ENCODE measurements at regions not wholly inside any gene's neighbourhood (a gene's known extent, or its start where the extent isn't known, plus 50 kb on each side); places are given as distances from the start of the nearest gene placed in this dataset.

DNA sequence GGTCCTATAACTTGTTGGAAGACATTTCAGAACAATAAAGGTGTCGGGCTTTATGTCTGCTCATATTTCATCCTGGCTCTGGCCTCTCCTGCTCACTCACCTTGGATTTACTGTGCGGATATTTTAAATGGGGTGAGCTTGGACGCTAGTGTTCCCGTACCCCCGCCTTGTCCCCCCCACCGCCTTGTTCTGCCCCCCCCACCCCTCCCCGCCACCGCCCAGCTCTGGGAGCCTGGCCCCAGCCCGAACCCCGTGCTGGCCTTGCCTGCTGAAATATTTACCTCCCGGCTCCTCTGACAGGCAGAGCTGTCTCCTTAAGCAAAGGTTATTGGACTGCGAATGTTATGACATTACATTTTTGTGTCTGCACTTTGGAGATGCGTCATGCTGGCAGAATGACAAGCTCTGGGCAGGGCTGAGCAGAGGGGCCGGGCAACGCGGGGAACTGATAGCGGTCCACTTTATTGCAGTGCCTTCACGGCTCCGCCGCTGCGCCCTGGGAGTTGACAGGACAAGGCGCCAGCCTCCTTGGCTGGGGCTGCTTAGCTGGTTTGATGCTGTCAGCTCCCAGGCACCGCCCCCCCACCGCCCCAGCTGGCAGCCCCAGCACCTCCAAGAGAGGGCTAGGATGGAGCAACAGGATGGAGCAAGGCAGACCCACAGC is 222.5 kb upstream of the GSE1 start:
- TF ChIP-seq, protein P1, sequence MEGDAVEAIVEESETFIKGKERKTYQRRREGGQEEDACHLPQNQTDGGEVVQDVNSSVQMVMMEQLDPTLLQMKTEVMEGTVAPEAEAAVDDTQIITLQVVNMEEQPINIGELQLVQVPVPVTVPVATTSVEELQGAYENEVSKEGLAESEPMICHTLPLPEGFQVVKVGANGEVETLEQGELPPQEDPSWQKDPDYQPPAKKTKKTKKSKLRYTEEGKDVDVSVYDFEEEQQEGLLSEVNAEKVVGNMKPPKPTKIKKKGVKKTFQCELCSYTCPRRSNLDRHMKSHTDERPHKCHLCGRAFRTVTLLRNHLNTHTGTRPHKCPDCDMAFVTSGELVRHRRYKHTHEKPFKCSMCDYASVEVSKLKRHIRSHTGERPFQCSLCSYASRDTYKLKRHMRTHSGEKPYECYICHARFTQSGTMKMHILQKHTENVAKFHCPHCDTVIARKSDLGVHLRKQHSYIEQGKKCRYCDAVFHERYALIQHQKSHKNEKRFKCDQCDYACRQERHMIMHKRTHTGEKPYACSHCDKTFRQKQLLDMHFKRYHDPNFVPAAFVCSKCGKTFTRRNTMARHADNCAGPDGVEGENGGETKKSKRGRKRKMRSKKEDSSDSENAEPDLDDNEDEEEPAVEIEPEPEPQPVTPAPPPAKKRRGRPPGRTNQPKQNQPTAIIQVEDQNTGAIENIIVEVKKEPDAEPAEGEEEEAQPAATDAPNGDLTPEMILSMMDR (IDR thresholded peaks at IDR 0.05), result no peak
- TF ChIP-seq POLR2AphosphoS5 (IDR thresholded peaks at IDR 0.05; ENCODE audit: insufficient read depth in 1 of 2, low read depth in 1 of 2) (peak in 1 of 2 donors; percentile 67), POLR2A (IDR thresholded peaks at IDR 0.05) (no peak)

Data from vagina (tissue), 2 donors.